ENCODE measurements at regions not wholly inside any gene's neighbourhood (a gene's known extent, or its start where the extent isn't known, plus 50 kb on each side); places are given as distances from the start of the nearest gene placed in this dataset.

DNA sequence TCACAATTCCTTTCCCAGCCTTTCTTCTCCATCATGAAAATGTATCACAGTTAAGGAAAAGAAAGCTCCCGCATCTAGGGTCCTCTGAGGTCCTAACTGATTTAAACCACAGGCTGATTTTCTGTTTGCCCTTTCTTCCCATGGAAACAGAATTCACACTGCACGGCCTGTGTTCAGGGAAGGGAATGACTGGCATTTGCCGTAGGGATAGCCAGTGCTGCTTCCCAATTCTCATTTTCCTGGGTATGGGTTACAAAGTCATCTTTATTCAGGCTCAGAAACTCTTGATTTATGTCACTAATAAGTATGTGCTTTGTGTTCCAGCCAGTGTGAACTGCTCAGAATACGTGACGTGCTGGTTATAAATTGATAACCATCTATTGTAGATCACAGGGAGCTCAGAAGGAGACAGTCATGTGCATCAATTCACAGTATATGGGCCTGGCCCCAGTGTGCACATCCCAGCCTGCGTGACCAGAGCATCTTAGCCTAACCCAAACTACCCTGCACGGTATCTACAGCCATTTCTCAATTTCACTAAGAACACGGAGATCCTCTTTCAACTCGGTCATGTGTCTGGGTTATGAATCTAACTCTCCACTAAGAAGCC, 163.3 kb downstream of the LRRC30 start:
- TF ChIP-seq, protein P1, sequence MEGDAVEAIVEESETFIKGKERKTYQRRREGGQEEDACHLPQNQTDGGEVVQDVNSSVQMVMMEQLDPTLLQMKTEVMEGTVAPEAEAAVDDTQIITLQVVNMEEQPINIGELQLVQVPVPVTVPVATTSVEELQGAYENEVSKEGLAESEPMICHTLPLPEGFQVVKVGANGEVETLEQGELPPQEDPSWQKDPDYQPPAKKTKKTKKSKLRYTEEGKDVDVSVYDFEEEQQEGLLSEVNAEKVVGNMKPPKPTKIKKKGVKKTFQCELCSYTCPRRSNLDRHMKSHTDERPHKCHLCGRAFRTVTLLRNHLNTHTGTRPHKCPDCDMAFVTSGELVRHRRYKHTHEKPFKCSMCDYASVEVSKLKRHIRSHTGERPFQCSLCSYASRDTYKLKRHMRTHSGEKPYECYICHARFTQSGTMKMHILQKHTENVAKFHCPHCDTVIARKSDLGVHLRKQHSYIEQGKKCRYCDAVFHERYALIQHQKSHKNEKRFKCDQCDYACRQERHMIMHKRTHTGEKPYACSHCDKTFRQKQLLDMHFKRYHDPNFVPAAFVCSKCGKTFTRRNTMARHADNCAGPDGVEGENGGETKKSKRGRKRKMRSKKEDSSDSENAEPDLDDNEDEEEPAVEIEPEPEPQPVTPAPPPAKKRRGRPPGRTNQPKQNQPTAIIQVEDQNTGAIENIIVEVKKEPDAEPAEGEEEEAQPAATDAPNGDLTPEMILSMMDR (IDR thresholded peaks at IDR 0.05), result no peak
- TF ChIP-seq EZH2 (IDR thresholded peaks at IDR 0.05; ENCODE audit: borderline replicate concordance, insufficient read depth, low read depth, low read length, poor library complexity, severe bottlenecking), result no peak
